ENCODE measurements at regions not wholly inside any gene's neighbourhood (a gene's known extent, or its start where the extent isn't known, plus 50 kb on each side); places are given as distances from the start of the nearest gene placed in this dataset.

GRCh38 chr15:95816591-95816990, 513.9 kb upstream of the NR2F2 start:
- DNase-seq, result no peak

GRCh38 chr15:95822961-95823360, 507.5 kb upstream of the NR2F2 start:
- no peak for DNase-seq

- DNase-seq, result no peak
Observed at GRCh38 chr15:95825208-95825607, 505.3 kb upstream of the NR2F2 start.

DNA sequence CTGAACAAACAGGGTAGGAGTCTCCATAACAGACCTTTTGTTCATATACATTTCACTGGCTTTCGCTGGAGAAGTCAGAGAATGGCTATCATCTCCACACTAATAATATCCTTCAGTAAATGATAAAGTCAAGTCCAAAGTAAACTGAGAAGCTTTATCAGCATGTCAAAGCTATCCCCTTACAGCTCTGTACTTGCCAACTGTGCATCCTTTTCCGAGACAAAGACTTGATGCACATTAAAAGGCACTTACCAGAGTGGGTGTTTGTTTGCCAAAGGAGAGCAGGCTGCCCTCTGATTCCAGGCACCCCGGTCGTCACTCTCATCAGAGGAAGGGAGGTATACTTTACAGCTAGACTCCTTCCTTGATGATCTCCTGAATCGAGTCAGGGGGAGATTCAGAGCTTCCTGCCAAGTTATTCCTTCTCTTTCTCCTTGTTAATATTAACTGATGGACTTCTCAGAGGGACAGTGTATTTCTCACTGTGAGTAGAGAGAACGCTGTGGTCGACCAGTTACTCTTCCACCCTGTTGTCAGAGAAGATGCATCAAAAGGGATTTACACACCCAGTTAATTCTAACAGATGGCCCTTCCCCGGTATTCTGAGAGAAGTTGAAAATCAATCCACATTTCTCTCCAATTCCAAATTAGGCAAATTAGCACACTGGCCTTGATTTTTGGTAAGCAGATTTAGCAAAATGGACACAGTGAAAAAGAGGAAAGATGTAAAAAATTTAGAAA, 504.7 kb upstream of the NR2F2 start:
- DNase-seq, result no peak

DNA sequence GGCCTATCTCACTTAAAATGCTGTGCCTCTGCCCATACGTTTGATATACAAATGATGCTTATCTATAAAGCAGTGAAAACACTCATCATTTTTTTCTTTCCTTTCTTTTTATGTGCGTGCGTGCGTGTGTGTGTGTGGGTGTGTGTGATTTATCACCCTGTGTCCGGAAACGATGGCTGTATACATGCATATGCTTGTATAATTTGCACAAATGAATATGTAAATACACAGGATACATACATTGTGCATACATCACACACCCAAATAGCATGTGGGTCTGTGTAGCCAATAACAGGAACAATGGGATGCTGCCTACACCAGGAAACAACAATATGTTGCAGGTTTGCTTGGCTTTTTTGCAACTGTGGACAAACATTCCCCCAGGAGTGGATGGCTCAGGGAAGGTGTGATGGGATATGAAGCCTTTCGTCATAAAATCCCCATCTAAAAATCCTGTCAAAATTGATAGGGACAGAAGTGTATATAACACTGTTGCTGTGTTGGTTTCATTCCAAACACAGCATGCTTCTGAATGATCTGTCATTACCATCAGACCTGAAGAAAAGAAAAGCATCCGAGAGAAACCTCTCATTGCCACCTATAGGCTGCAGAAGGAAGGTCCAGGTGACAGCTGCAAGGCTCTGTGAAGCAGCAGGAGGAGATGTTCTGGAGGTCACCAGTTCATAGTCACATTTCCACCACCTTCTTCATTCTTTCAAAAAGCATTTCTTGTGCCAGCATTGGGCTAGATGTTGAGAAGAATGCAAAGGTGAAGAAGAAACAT, 503.9 kb upstream of the NR2F2 start:
- no peak for DNase-seq

DNA sequence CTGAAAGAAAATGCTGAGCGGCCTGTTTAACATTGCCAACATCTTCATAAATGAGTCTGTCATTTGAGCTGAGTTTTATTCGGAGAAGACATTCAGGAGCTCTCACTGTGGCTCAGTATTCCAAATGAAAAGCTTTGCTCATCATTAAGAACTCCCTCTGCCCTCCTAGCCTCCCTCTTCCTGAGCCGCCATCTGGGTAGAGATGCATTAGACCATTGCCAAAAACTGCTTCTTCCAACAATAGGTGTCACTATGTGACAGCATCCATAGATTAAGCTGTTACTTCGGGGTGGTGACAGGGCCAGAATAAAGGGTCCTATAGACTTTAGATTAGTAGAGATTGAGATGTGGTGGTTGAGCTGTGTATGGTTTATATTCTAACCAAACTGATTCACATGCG, 501.4 kb upstream of the NR2F2 start:
- no peak for DNase-seq

GRCh38 chr15:95830281-95830680, 500.2 kb upstream of the NR2F2 start:
- no peak for DNase-seq

GRCh38 chr15:95832668-95833067, 497.8 kb upstream of the NR2F2 start:
- no peak for DNase-seq

- DNase-seq, result no peak
Observed at GRCh38 chr15:95834028-95834804, 496.3 kb upstream of the NR2F2 start.

DNA sequence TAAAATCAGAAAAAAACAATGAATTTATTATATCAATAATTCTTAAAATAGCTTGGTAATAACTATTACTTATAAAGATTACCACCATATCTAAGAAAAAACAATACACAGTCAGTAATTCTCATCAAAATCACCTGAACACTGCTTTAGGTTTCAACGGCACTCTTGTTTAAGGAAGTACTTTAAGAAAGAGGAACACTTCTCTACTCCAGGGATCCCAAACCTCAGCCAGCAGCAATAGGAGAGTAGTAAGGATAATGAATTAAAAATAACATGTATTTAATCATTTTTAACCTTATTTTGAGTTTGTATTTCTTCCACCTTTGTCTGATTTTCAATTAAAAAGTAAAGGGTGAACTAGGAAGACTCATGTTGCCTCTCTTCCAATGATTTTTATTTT, 494.0 kb upstream of the NR2F2 start:
- no peak for DNase-seq

- no peak for DNase-seq
Observed at GRCh38 chr15:95837341-95838004, 493.0 kb upstream of the NR2F2 start.

DNA sequence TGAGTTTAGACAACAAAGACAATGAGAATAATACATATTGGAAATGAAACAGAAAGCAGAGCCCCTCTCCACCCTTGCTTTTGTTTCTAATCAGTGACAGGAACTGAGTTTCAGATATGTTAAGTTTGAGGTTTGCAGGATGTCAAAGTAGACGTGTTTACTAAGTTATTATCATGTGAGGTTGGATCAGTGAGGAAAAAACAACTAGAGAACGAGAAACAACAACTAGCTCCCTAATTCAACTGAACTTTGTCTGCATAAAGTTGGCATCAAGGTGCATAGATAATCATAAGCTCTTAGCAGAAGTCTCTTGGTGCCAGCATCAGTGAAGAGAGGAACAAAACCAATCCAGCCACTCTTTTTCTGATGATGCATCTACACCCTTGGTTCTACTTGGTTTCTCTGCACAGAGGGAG, 491.1 kb upstream of the NR2F2 start:
- no peak for DNase-seq

DNA sequence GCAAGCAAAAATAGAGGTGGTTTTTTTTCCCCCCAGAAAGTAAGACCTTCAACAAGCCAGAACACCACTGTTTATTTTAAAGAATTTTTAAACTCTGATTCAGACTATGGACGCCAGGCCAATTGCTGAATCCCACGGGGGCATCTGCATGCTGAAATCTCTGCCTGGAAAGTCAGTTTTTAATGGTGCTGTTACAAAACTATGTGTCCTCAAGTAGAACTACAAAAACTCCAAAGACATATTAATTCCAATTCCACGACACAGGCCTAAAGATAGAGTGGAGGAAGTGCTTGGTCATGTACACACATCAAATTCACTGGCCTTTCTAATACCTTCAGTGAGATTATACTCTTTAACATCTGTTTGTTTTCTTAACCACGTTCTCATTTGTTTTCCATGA, 490.5 kb upstream of the NR2F2 start:
- DNase-seq, result no peak

GRCh38 chr15:95840855-95841254, 489.6 kb upstream of the NR2F2 start:
- no peak for DNase-seq

GRCh38 chr15:95842576-95842975, 487.9 kb upstream of the NR2F2 start:
- no peak for DNase-seq

- no peak for DNase-seq
Observed at GRCh38 chr15:95843241-95843910, 487.1 kb upstream of the NR2F2 start.

DNA sequence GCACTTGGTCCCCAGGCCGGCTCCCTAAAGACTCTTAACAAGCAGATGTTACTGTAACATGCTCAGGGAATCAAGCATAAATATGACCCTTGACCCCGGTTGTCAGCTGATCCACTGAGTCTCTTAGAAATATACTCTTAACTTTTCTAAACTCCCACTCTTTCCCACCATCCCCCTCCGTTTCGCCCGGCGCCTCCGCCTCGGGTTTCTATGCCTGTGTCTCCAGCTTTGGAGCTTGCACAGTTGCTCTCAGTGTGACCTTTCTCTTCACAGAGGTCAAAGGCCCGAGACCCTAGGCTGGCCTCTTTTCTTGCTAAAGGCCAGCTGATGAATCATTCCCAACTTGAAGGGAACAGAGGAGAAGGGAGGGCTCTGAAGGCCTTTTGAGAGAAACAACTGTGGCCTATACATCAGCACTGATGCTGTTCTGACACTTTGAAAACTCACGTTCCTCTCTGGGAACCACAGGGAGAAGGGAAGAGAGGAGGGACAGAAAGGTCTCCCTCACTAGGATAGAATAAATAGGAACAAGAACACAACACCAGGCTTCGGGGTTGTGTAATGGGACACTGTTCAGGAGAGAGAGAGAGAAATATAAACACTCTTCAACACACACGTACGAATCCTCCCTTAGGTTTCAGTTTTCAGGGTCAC, 484.5 kb upstream of the NR2F2 start:
- no peak for DNase-seq

- no peak for DNase-seq
Observed at GRCh38 chr15:95848126-95848525, 482.4 kb upstream of the NR2F2 start.

- DNase-seq, result no peak
Observed at GRCh38 chr15:95850837-95851236, 479.7 kb upstream of the NR2F2 start.

DNA sequence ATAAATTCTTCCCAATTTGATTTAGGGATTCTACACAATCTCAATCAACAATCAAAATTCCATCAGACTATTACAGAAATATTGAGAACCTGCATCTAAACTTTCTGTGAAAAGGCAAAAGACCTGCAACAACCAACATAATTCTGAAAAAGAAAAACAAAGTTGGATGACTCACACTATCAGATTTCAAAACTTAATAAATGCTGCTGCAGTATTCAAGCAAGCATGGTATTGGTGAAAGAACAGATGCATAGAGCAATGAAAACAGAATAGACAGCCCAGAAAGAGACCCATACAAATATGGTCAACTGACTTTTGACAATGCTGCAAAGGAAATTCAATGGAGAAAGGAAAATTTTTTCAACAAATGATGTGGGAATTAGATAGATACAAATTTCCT, 477.1 kb upstream of the NR2F2 start:
- no peak for DNase-seq

DNA sequence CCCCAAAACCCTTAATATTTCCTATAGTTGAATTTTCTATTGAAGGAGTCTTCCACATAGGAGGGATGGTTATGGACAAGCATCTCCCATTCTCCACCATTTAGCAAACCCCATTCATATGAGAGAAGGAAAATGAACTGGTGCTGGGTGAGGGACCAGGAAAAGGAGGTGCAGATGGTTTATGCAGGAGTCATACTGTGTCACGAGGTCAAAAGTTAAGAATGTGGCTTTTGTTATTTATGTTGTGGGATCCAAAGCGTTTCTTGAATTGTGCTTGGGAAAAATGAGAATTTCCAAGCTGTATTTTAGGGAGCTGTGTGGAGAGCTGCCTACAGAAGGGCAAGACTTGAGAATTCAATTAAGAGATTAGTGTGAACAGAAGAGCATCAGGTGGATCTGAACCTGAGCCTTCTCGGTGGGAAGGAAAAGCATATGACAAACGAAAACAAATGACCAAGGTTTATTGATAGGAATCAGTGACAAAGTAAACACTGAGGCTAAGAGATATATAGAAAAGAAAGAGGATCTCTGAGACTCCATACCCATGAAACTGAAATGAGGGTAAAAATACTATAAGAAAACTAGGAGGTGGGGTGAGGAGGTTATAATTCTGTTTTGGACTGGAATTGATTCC, 473.3 kb upstream of the NR2F2 start:
- DNase-seq, result no peak

DNA sequence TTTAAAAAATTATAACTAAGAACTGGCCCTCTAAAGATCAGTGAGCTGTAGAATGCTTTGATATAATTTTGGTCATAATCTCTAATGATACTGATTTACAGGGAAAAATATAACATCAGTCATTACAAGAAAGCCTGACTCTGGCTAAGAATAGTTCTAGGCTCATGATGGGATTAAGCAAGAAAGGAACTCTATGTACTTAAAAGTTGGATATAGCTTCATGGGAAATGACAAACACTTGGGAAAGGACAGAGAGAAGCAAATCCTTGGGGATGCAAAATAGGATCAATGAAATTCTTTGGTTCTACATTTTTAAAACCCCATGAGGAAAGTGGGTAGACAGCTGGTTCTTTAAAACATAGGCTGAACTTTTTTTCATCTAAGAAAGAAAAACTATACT, 472.7 kb upstream of the NR2F2 start:
- no peak for DNase-seq
